Ascending aorta (tissue), 2 donors: ENCODE measurements at regions not wholly inside any gene's neighbourhood (a gene's known extent, or its start where the extent isn't known, plus 50 kb on each side); places are given as distances from the start of the nearest gene placed in this dataset.

Experiments
- DNase-seq, 2 donors: peaks; one replicate each; pipeline ENCODE4 v3.0.0-alpha.2; 2019; ENCODE audit warnings: low spot score in 2 of 2
- H3K27ac ChIP-seq, 2 donors: fragments of 200-600 bp; sonication (generic); one replicate each; pipeline ENCODE4 v1.5.1; 2016 to 2017; ENCODE audit warnings: mild to moderate bottlenecking in 1 of 2
- H3K27me3 ChIP-seq: fragments of 200-600 bp; sonication (generic); one replicate; pipeline ENCODE4 v1.5.1; 2017
- H3K36me3 ChIP-seq, 2 donors: fragments of 200-600 bp; sonication (generic); one replicate each; pipeline ENCODE4 v1.5.1; 2016
- H3K4me1 ChIP-seq, 2 donors: fragments of 200-600 bp; sonication (generic); one replicate each; pipeline ENCODE4 v1.5.1; 2016 to 2017; ENCODE audit warnings: mild to moderate bottlenecking in 1 of 2
- H3K4me3 ChIP-seq, 2 donors: fragments of 200-600 bp; sonication (generic); one replicate each; pipeline ENCODE4 v1.5.1; 2016 to 2017; ENCODE audit warnings: mild to moderate bottlenecking in 1 of 2
- H3K9me3 ChIP-seq, 2 donors: fragments of 200-600 bp; sonication (generic); one replicate each; pipeline ENCODE4 v1.5.1; 2016
- CTCF ChIP-seq, 3 experiments: fragments of 200-600 bp in 2 of 3; fragments of 450-650 bp in 1 of 3; sonication (generic) in 2 of 3; IDR thresholded peaks; one replicate each; pipeline ENCODE4 v1.5.1; 2016 to 2019; ENCODE audit warnings: antibody characterized with exemption in 3 of 3, mild to moderate bottlenecking in 1 of 3, moderate library complexity in 1 of 3
- intact Hi-C: fragments of 100-400 bp; cut with DNase I; formaldehyde crosslinking; loops from one replicate; pipeline ENCODE4 v1.15.1; 2023

GRCh38 chr14:87567618-87568295 lies 425.2 kb downstream of the GALC start:
- no peak for DNase-seq
- H3K4me3 ChIP-seq, result no peak overlapping the region
- H3K27ac ChIP-seq, result no peak overlapping the region
- no peak for TF ChIP-seq CTCF (IDR thresholded peaks at IDR 0.05)
- no peaks in the 10 kb centered on the region for H3K27me3 ChIP-seq
- intact Hi-C loops, result no loop called here
- H3K9me3 ChIP-seq, result no peaks in the 10 kb centered on the region
- H3K4me1 ChIP-seq, result no peaks in the 10 kb centered on the region
- no peaks in the 10 kb centered on the region for H3K36me3 ChIP-seq

- intact Hi-C loops, result no loop called here
- no peaks in the 10 kb centered on the region for H3K27me3 ChIP-seq
- no peaks in the 10 kb centered on the region for H3K9me3 ChIP-seq
- DNase-seq, result no peak
- H3K4me3 ChIP-seq, result no peak overlapping the region
- TF ChIP-seq CTCF (IDR thresholded peaks at IDR 0.05), result no peak
- H3K27ac ChIP-seq, result no peak overlapping the region
- no peaks in the 10 kb centered on the region for H3K36me3 ChIP-seq
- no peaks in the 10 kb centered on the region for H3K4me1 ChIP-seq
These were observed 426.0 kb downstream of the GALC start for GRCh38 chr14:87566991-87567390.

DNA sequence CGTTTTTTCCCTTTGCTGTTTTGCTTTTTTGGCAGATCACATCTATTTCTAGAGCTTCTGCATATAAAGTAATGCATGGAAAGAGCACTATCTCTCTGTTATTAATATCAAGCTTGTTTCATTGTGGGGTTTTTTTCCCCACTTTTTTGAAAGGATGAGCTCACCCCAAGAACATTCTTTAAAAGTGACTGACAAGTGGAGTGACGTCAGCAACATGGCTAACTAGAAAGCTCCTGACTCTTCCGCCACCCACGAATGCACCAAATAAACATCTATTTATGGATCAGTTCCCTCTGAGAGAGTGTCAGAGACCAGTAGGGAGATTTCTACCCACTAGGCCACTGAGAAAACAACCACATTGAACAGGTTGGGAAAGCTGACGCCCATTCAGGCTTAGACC lies 445.4 kb downstream of the GALC start:
- TF ChIP-seq CTCF (IDR thresholded peaks at IDR 0.05), result no peak
- intact Hi-C loops, result no loop called here
- Histone ChIP-seq H3K36me3 (no peaks in the 10 kb centered on the region), H3K4me1 (no peaks in the 10 kb centered on the region), H3K9me3 (peaks cover 0 to 9% of the 10 kb centered on the region in 2 donors), H3K27me3 (no peaks in the 10 kb centered on the region), H3K4me3 (no peak overlapping the region), H3K27ac (no peak overlapping the region)
- no peak for DNase-seq

- Histone ChIP-seq H3K4me1 (no peaks in the 10 kb centered on the region), H3K9me3 (no peaks in the 10 kb centered on the region), H3K27ac (no peak overlapping the region), H3K4me3 (no peak overlapping the region), H3K36me3 (no peaks in the 10 kb centered on the region), H3K27me3 (no peaks in the 10 kb centered on the region)
- TF ChIP-seq CTCF (IDR thresholded peaks at IDR 0.05), result no peak
- DNase-seq, result no peak
- intact Hi-C loops, result no loop called here
These were observed 450.7 kb downstream of the GALC start for GRCh38 chr14:87542288-87542687.

GRCh38 chr14:87540339-87540738 lies 452.6 kb downstream of the GALC start:
- intact Hi-C loops, result no loop called here

More at GRCh38 chr14:87540339-87540738, 452.6 kb downstream of the GALC start:
- H3K36me3 ChIP-seq, result no peaks in the 10 kb centered on the region
- H3K27me3 ChIP-seq, result no peaks in the 10 kb centered on the region
- H3K4me1 ChIP-seq, result no peaks in the 10 kb centered on the region
- H3K4me3 ChIP-seq, result no peak overlapping the region
- no peak for DNase-seq
- H3K9me3 ChIP-seq, result no peaks in the 10 kb centered on the region
- no peak overlapping the region for H3K27ac ChIP-seq
- no peak for TF ChIP-seq CTCF (IDR thresholded peaks at IDR 0.05)
